IMR-90 (cell line): ENCODE measurements at regions not wholly inside any gene's neighbourhood (a gene's known extent, or its start where the extent isn't known, plus 50 kb on each side); places are given as distances from the start of the nearest gene placed in this dataset.

Source experiments
- ATAC-seq: fragments of 200-7000 bp; cut with Tn5 transposase; 2 replicates; pipeline ENCODE4 v1.9.1; 2020; ENCODE audit warnings: low read depth, mild to moderate bottlenecking, moderate library complexity
- BruUV-seq: library from RNA; stranded (reverse); fragments of 400-500 nt; replicated peaks from 2 replicates; lab custom pipeline; 2021; lab: Mats Ljungman, UMichigan
- CTCF ChIA-PET: fragments of 300-600 bp; formaldehyde crosslinking; extraction: SDS; loops from one replicate; lab custom pipeline; 2021; ENCODE audit warnings: antibody characterized with exemption; lab: Yijun Ruan, JAX
- POLR2A ChIA-PET: fragments of 300-600 bp; sonication (Branson Sonifier 250); formaldehyde crosslinking; loops from one replicate; lab custom pipeline; 2022; ENCODE audit warnings: antibody characterized with exemption; ENCODE audit not compliant: unreplicated experiment; lab: Charles Lee
- DNase-seq: peaks from one replicate; pipeline ENCODE4 v3.0.0; 2013
- H2AFZ ChIP-seq: replicated peaks from 2 replicates; pipeline ENCODE3; 2013; ENCODE audit warnings: low read length, mild to moderate bottlenecking; ENCODE audit not compliant: poor library complexity
- H2AK5ac ChIP-seq: 2 replicates; pipeline ENCODE4 v1.6.1; 2013; ENCODE audit warnings: low read depth, low read length, inconsistent platforms
- H2AK9ac ChIP-seq: replicated peaks from 2 replicates; pipeline ENCODE3; 2013; ENCODE audit warnings: mild to moderate bottlenecking, low read depth, low read length, moderate library complexity; ENCODE audit not compliant: poor library complexity
- H2BK120ac ChIP-seq: 2 replicates; pipeline ENCODE4 v1.6.1; 2013; ENCODE audit warnings: low read depth, low read length, inconsistent platforms
- H2BK15ac ChIP-seq: 3 replicates; pipeline ENCODE4 v1.6.1; 2013; ENCODE audit warnings: low read depth, low read length, inconsistent platforms
- H2BK20ac ChIP-seq: 2 replicates; pipeline ENCODE4 v1.6.1; 2013; ENCODE audit warnings: low read depth, mild to moderate bottlenecking, inconsistent platforms, low read length, moderate library complexity
- H2BK5ac ChIP-seq: 2 replicates; pipeline ENCODE4 v1.6.1; 2013; ENCODE audit warnings: mild to moderate bottlenecking, low read depth, low read length, inconsistent platforms; ENCODE audit not compliant: poor library complexity, severe bottlenecking
- H3K14ac ChIP-seq: replicated peaks from 2 replicates; pipeline ENCODE4 v1.6.1; 2013; ENCODE audit warnings: low read depth, low read length, inconsistent platforms
- H3K18ac ChIP-seq: 2 replicates; pipeline ENCODE4 v1.6.1; 2013; ENCODE audit warnings: low read depth, low read length, control low read depth
- H3K23ac ChIP-seq: 2 replicates; pipeline ENCODE4 v1.6.1; 2013; ENCODE audit warnings: low read depth, low read length, inconsistent platforms
- H3K27ac ChIP-seq: 2 replicates; pipeline ENCODE4 v1.5.1; 2013; ENCODE audit warnings: mild to moderate bottlenecking, control low read depth, low read length; ENCODE audit not compliant: insufficient read depth
- H3K27me3 ChIP-seq: 2 replicates; pipeline ENCODE4 v1.6.1; 2013; ENCODE audit warnings: low read length; ENCODE audit not compliant: control insufficient read depth, insufficient read depth
- H3K36me3 ChIP-seq: 2 replicates; pipeline ENCODE4 v1.6.1; 2013; ENCODE audit warnings: low read length, mixed read lengths; ENCODE audit not compliant: control insufficient read depth, insufficient read depth
- H3K4ac ChIP-seq: 2 replicates; pipeline ENCODE4 v1.6.1; 2013; ENCODE audit warnings: low read depth, low read length, inconsistent platforms
- H3K4me1 ChIP-seq: 2 replicates; pipeline ENCODE4 v1.6.1; 2013; ENCODE audit warnings: low read length, mixed read lengths; ENCODE audit not compliant: control insufficient read depth, insufficient read depth
- H3K4me2 ChIP-seq: 2 replicates; pipeline ENCODE4 v1.6.1; 2013; ENCODE audit warnings: low read depth, mild to moderate bottlenecking, control low read depth, low read length, moderate library complexity
- H3K4me3 ChIP-seq: 2 replicates; pipeline ENCODE4 v1.5.1; 2013; ENCODE audit warnings: low read depth, mild to moderate bottlenecking, control low read depth, low read length, moderate library complexity; ENCODE audit not compliant: insufficient read depth
- H3K56ac ChIP-seq: 2 replicates; pipeline ENCODE4 v1.6.1; 2013; ENCODE audit warnings: low read length, inconsistent platforms; ENCODE audit not compliant: insufficient read depth; ENCODE audit errors: extremely low read depth
- H3K79me1 ChIP-seq, 2 experiments: 2 replicates each; pipeline ENCODE4 v1.6.1; 2013; ENCODE audit warnings: low read length in 2 of 2, inconsistent platforms in 1 of 2, low read depth in 1 of 2
- H3K9ac ChIP-seq: 2 replicates; pipeline ENCODE4 v1.6.1; 2013; ENCODE audit warnings: low read depth, low read length, control low read depth
- H3K9me1 ChIP-seq: 2 replicates; pipeline ENCODE4 v1.6.1; 2013; ENCODE audit warnings: low read length, inconsistent platforms; ENCODE audit not compliant: insufficient read depth
- H3K9me3 ChIP-seq: 2 replicates; pipeline ENCODE4 v1.6.1; 2013; ENCODE audit warnings: low read length; ENCODE audit not compliant: control insufficient read depth, insufficient read depth
- H4K20me1 ChIP-seq: 2 replicates; pipeline ENCODE4 v1.6.1; 2013; ENCODE audit warnings: low read length, inconsistent platforms; ENCODE audit not compliant: insufficient read depth
- H4K5ac ChIP-seq: 2 replicates; pipeline ENCODE4 v1.6.1; 2013; ENCODE audit warnings: mild to moderate bottlenecking, low read depth, low read length, control low read depth
- H4K8ac ChIP-seq, 2 experiments: 2 replicates each; pipeline ENCODE4 v1.6.1; 2013; ENCODE audit warnings: low read depth in 2 of 2, low read length in 2 of 2, control low read depth in 1 of 2, inconsistent platforms in 1 of 2
- H4K91ac ChIP-seq: 2 replicates; pipeline ENCODE4 v1.6.1; 2013; ENCODE audit warnings: low read depth, low read length, inconsistent platforms; ENCODE audit not compliant: insufficient read depth
- BHLHE40 ChIP-seq: fragments of 150-350 bp; IDR thresholded peaks from 2 replicates; pipeline ENCODE4 v1.6.1; 2016; ENCODE audit warnings: mild to moderate bottlenecking, low read depth, low read length
- CEBPB ChIP-seq: IDR thresholded peaks from 2 replicates; pipeline ENCODE4 v1.6.1; 2012; ENCODE audit warnings: low read depth, low read length, improper control_type of control experiment
- CHD1 ChIP-seq: IDR thresholded peaks from 2 replicates; pipeline ENCODE4 v1.6.1; 2012; ENCODE audit warnings: low read depth, low read length, improper control_type of control experiment
- CTCF ChIP-seq: conservative IDR thresholded peaks from 2 replicates; pipeline ENCODE4 v1.5.1; 2012; ENCODE audit warnings: mild to moderate bottlenecking, low read depth, low read length, improper control_type of control experiment
- ELK1 ChIP-seq: fragments of 150-350 bp; IDR thresholded peaks from 2 replicates; pipeline ENCODE4 v1.6.1; 2016; ENCODE audit warnings: low read depth, mild to moderate bottlenecking, low read length, moderate library complexity, borderline replicate concordance
- FOS ChIP-seq: fragments of 150-350 bp; IDR thresholded peaks from 2 replicates; pipeline ENCODE4 v1.6.1; 2016; ENCODE audit warnings: low read depth, low read length
- MAFK ChIP-seq: IDR thresholded peaks from 2 replicates; pipeline ENCODE4 v1.6.1; 2012; ENCODE audit warnings: low read depth, low read length, improper control_type of control experiment
- MAZ ChIP-seq: IDR thresholded peaks from 2 replicates; pipeline ENCODE4 v1.6.1; 2012; ENCODE audit warnings: low read depth, mild to moderate bottlenecking, low read length, improper control_type of control experiment, moderate library complexity, borderline replicate concordance
- MXI1 ChIP-seq: IDR thresholded peaks from 2 replicates; pipeline ENCODE4 v1.6.1; 2012; ENCODE audit warnings: low read depth, mild to moderate bottlenecking, low read length, moderate library complexity, borderline replicate concordance
- NFE2L2 ChIP-seq: fragments of 150-350 bp; IDR thresholded peaks from 2 replicates; pipeline ENCODE4 v1.6.1; 2016; ENCODE audit warnings: low read depth, mild to moderate bottlenecking, low read length
- POLR2A ChIP-seq: IDR thresholded peaks from 2 replicates; pipeline ENCODE4 v1.6.1; 2012; ENCODE audit warnings: mild to moderate bottlenecking, low read depth, low read length
- RAD21 ChIP-seq: IDR thresholded peaks from 2 replicates; pipeline ENCODE4 v1.6.1; 2012; ENCODE audit warnings: low read length, improper control_type of control experiment
- RCOR1 ChIP-seq: IDR thresholded peaks from 2 replicates; pipeline ENCODE4 v1.6.1; 2012; ENCODE audit warnings: mild to moderate bottlenecking, low read length, improper control_type of control experiment; ENCODE audit not compliant: insufficient replicate concordance
- RFX5 ChIP-seq: IDR thresholded peaks from 2 replicates; pipeline ENCODE4 v1.8.0; 2012; ENCODE audit warnings: low read depth, mild to moderate bottlenecking, low read length, moderate library complexity
- SMC3 ChIP-seq: fragments of 150-350 bp; IDR thresholded peaks from 2 replicates; pipeline ENCODE4 v1.6.1; 2016; ENCODE audit warnings: low read depth, mild to moderate bottlenecking, antibody characterized with exemption, low read length, moderate library complexity
- USF2 ChIP-seq: fragments of 150-350 bp; IDR thresholded peaks from 2 replicates; pipeline ENCODE4 v1.6.1; 2017; ENCODE audit warnings: mild to moderate bottlenecking, antibody characterized with exemption, low read length, low read depth
- WGBS, 2 experiments: methylation state at CpG; one replicate each; pipeline versions ENCODE4 v1.1.5 to v1.1.7; 2013; ENCODE audit warnings: missing lambda C conversion rate in 2 of 2; ENCODE audit not compliant: insufficient read length in 1 of 2; ENCODE audit errors: extremely low coverage in 2 of 2; 5-methylcytosine and 5-hydroxymethylcytosine counted together
- dilution Hi-C: fragments of 300-500 bp; cut with HindIII; formaldehyde crosslinking; loops from one replicate; pipeline ENCODE4 v1.14.3; 2018; ENCODE audit warnings: low sequenced_read_pairs; ENCODE audit not compliant: unreplicated experiment
- in situ Hi-C: fragments of 300-500 bp; cut with MboI; formaldehyde crosslinking; loops from 3 replicates; pipeline ENCODE4 v1.14.3; 2019; ENCODE audit warnings: low sequenced_read_pairs, inconsistent platforms, mixed read lengths
- intact Hi-C: fragments of 100-400 bp; cut with micrococcal nuclease; formaldehyde crosslinking; loops from 2 replicates; pipeline ENCODE4 v1.10.0; 2022

GRCh38 chr7:79673421-79673820 lies 220.0 kb upstream of the MAGI2 start:
- WGBS, 2 experiments = no CpG with 5 or more reads among the region's 1 CpG
- H2BK5ac ChIP-seq = no peak overlapping the region

More at GRCh38 chr7:79673421-79673820, 220.0 kb upstream of the MAGI2 start:
- Histone ChIP-seq H2BK120ac (no peak overlapping the region), H3K36me3 (no peaks in the 10 kb centered on the region), H4K20me1 (no peaks in the 10 kb centered on the region), H3K4me3 (no peak overlapping the region), H3K27ac (no peak overlapping the region), H3K4ac (no peak overlapping the region), H3K79me1 (no peaks in the 10 kb centered on the region), H2BK20ac (no peak overlapping the region), H2AK5ac (no peak overlapping the region), H3K23ac (no peak overlapping the region), H3K27me3 (no peaks in the 10 kb centered on the region), H4K8ac (no peak overlapping the region), H3K9me3 (peaks cover 3% of the 10 kb centered on the region; the same call in 1 of the 2 replicates), H3K14ac (no peak overlapping the region), H2BK15ac (no peak overlapping the region), H3K56ac (no peak overlapping the region), H3K4me2 (no peak overlapping the region), H2AFZ (no peak overlapping the region), H4K5ac (no peak overlapping the region), H4K91ac (no peak overlapping the region), H3K4me1 (no peaks in the 10 kb centered on the region), H3K9me1 (no peaks in the 10 kb centered on the region), H3K9ac (no peak overlapping the region), H2AK9ac (no peak overlapping the region), H3K18ac (no peak overlapping the region)
- in situ Hi-C loops = no loop called here
- intact Hi-C loops = no loop called here
- TF ChIP-seq RFX5 (no peak), FOS (no peak), POLR2A (no peak), CHD1 (no peak), ELK1 (no peak), RCOR1 (no peak), BHLHE40 (no peak), MXI1 (no peak), USF2 (no peak), SMC3 (no peak), CEBPB (no peak), RAD21 (no peak), MAZ (no peak), CTCF (no peak), NFE2L2 (no peak), MAFK (no peak)
- ChIA-PET CTCF (no interaction called here), POLR2A (interaction anchor here (0.6 kb wide), 1 partner anchor 461 kb away, joined by 9 read pairs; no protein-coding TSS in a partner anchor)
- ATAC-seq (no peak), DNase-seq (no peak)
- no TSS peak for BruUV-seq
- dilution Hi-C loops = no loop called here
